IPS-15b (cell line): ENCODE measurements at regions not wholly inside any gene's neighbourhood (a gene's known extent, or its start where the extent isn't known, plus 50 kb on each side); places are given as distances from the start of the nearest gene placed in this dataset.
"Not testable (repeated sequence)": the region's sequence is repeated elsewhere in the genome, so short reads cannot be mapped to it uniquely, and the experiment has no call there.

ENCODE experiments used
- H3K27me3 ChIP-seq: one replicate; pipeline ENCODE4 v1.6.1; 2013; ENCODE audit warnings: low read length; ENCODE audit not compliant: control insufficient read depth, insufficient read depth
- H3K36me3 ChIP-seq: one replicate; pipeline ENCODE4 v1.6.1; 2013; ENCODE audit warnings: low read length; ENCODE audit not compliant: control insufficient read depth, insufficient read depth
- H3K4me1 ChIP-seq: one replicate; pipeline ENCODE4 v1.6.1; 2013; ENCODE audit warnings: mild to moderate bottlenecking, low read length; ENCODE audit not compliant: control insufficient read depth, insufficient read depth
- H3K4me3 ChIP-seq: one replicate; pipeline ENCODE4 v1.5.1; 2013; ENCODE audit warnings: low read depth, low read length
- H3K9ac ChIP-seq: one replicate; pipeline ENCODE4 v1.6.1; 2013; ENCODE audit warnings: low read depth, mild to moderate bottlenecking, low read length
- H3K9me3 ChIP-seq: one replicate; pipeline ENCODE4 v1.6.1; 2013; ENCODE audit warnings: mild to moderate bottlenecking, low read length; ENCODE audit not compliant: control insufficient read depth, insufficient read depth

DNA sequence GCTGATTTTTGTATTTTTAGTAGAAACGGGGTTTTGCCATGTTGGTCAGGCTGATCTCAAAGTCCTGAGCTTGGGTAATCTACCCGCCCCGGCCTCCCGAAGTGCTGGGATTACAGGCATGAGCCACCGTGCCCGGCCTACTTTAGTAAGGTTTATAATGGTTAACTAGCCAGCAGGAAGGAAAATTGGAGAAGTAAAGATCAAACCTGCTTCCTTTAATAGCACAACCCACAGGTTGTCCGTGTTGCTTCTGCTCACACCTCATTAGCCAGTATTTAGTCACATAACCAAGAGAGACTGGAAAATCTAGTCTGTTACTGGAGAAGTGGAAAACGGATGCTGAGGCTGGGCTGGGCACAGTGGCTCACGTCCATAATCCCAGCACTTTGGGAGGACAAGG is 51.9 kb upstream of the TBL1XR1 start:
- Histone ChIP-seq H3K27me3 (no peaks in the 10 kb centered on the region), H3K9me3 (no peaks in the 10 kb centered on the region), H3K4me1 (peaks cover 5% of the 10 kb centered on the region), H3K9ac (no peak overlapping the region), H3K4me3 (no peak overlapping the region), H3K36me3 (no peaks in the 10 kb centered on the region)

DNA sequence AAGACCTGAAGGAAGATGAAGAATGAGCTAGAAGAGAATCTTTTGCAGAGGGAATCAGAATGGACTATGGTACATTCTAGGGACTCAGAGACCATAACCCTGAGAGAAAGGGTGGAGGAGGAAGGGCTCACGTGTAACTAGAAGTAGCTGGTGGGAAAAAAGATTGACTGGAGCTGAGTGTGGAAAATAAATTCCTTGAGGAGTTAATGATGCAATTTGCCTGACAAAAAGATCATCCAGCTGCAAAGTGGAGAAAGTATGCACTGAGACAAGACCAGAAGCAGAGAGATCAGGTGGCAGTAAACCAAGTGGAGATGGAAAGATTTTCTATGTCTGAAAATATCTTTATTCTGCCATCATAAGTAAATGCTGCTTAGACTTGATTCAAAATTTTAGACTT is 52.9 kb upstream of the TBL1XR1 start:
- Histone ChIP-seq H3K27me3 (no peaks in the 10 kb centered on the region), H3K9me3 (no peaks in the 10 kb centered on the region), H3K9ac (no peak overlapping the region), H3K4me1 (peaks cover 5% of the 10 kb centered on the region), H3K36me3 (no peaks in the 10 kb centered on the region), H3K4me3 (no peak overlapping the region)

DNA sequence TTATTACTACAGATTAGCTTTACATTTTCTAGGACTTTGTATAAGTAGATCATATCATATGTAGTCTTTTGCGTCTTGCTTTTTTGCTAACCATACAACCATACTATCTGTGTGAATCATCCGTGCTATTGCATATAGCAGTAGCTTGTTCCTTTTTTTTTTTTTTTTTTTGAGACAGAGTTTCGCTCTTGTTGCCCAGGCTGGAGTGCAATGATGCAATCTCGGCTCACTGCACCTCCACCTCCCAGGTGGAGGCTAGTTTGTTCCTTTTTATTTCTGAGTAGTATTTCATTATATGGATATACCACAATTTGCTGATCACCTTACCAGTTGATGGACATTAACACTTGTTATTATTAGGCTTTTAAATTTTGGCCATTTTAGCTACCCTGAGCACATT is 54.5 kb upstream of the TBL1XR1 start:
- Histone ChIP-seq H3K27me3 (no peaks in the 10 kb centered on the region), H3K9me3 (no peaks in the 10 kb centered on the region), H3K36me3 (no peaks in the 10 kb centered on the region), H3K4me1 (peaks cover 5% of the 10 kb centered on the region), H3K9ac (no peak overlapping the region), H3K4me3 (no peak overlapping the region)

DNA sequence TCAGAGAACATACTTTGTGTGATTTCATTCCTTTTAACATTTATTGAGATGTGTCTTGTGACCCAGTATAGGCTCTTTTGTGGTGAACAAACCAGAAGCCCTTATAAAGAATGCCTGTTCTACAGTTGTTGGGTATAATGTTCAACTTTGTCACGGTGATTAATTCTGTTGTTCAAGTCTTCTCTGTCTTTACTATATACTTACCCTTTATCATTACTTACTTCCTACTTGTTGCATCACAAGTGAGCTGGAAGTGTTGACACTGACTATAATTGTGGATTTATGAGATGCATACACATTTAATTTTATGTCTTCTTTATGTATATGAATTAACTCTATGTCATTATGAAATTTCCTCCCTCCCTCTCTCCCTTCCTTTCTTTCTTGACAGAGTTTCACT is 59.7 kb upstream of the TBL1XR1 start:
- Histone ChIP-seq H3K9ac (no peak overlapping the region), H3K9me3 (no peaks in the 10 kb centered on the region), H3K4me3 (no peak overlapping the region), H3K27me3 (no peaks in the 10 kb centered on the region), H3K36me3 (no peaks in the 10 kb centered on the region), H3K4me1 (no peaks in the 10 kb centered on the region)

DNA sequence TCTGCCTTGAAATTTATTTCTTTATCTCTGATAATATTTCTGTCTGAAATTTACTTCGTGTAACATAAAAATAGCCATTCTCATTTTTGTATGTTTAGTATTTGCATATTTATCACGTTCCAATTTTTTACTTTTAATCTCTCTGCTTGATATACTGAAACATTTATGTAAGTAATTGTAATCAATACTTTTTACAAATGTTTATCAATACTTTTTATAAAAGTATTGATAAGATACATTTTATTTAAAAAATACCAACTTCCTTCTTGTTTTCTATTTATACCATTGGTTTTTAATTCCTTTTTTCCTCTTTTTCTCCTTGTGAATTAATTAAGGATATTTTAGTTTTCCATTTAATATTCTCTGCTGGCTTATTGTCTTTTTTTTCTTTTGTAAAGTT is 60.3 kb upstream of the TBL1XR1 start:
- H3K4me3 ChIP-seq: no peak overlapping the region
- H3K36me3 ChIP-seq: no peaks in the 10 kb centered on the region
- no peaks in the 10 kb centered on the region for H3K9me3 ChIP-seq
- no peak overlapping the region for H3K9ac ChIP-seq
- H3K27me3 ChIP-seq: no peaks in the 10 kb centered on the region
- peaks cover 1% of the 10 kb centered on the region for H3K4me1 ChIP-seq

DNA sequence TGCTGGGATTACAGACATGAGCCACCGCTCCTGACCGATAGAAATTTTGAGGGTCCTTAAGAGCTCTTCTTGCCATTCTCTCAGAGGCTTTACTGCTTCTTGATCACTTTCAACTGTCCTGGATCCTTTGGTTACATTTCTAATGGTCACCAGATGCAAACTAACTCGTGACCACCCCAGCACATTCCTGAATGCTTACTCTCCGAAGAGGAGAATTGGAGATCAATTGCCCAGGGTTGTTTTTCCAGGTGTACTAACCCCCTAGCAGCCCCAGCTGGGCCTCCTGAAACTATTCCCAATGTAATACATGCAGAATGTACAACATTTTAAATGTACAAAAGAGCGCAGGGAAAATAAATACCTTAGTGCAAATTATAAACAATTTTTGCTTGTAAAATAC is 65.1 kb upstream of the TBL1XR1 start:
- Histone ChIP-seq H3K36me3 (no peaks in the 10 kb centered on the region), H3K4me3 (no peak overlapping the region), H3K9ac (no peak overlapping the region), H3K4me1 (peaks cover 2% of the 10 kb centered on the region), H3K27me3 (no peaks in the 10 kb centered on the region), H3K9me3 (no peaks in the 10 kb centered on the region)

DNA sequence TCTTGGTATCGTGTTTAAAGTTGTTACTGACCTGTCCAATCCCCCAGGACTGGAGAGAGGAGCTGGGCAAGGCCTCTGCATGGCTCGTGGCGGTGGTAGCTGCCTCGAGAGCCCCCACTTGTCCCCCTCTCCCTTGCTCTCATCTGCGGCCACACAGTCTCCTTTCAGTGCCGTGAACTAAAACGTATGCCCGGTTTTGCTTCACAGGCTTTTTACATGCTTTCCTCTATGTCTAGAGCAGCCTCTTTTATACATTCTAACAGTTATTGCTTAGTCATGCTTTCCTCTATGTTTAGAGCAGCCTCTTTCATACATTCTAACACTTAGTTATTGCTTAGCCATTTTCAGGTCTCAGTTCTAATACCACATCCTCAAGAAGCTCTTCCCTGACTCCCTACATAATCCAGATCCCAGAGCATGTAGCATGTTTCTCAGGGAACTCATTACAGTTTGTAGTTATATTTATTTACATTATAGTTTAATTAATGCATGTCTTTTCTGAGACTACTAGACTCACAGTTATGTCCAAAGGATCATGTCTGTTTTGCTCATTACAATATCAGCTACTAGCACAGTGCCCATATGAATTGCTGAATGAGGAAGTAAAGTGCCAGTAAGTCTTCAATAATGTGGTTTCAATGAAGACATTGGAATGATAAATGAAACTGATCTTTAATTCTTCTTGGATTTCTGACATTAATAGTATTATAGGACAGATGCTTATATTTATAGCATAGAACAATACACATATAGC is 66.5 kb upstream of the TBL1XR1 start:
- Histone ChIP-seq H3K36me3 (no peaks in the 10 kb centered on the region), H3K9ac (no peak overlapping the region), H3K4me3 (no peak overlapping the region), H3K27me3 (no peaks in the 10 kb centered on the region), H3K4me1 (peaks cover 2% of the 10 kb centered on the region), H3K9me3 (no peaks in the 10 kb centered on the region)

DNA sequence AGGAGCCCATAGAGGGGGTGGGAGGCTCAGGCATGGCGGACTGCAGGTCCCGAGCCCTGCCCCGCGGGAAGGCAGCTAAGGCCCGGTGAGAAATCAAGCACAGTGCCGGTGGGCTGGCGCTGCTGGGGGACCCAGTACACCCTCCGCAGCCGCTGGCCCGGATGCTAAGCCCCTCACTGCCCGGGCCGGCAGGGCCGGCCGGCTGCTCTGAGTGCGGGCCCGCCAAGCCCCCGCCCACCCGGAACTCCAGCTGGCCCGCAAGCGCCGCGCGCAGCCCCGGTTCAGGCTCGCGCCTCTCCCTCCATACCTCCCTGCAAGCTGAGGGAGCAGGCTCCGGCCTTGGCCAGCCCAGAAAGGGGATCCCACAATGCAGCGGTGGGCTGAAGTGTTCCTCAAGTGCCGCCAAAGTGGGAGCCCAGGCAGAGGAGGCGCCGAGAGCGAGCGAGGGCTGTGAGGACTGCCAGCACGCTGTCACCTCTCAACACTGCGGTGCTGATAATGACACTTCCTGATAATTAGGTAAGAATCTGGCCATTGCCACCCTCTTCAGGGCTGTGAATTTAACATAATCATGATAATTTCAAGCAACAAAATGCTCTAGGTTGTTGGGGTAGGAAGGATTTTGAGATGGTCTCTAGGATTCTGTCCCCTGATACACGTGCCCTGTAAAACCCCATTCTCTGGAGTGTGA is 74.7 kb upstream of the TBL1XR1 start:
- H3K4me1 ChIP-seq, H3K4me3 ChIP-seq, H3K27me3 ChIP-seq, H3K36me3 ChIP-seq, H3K9me3 ChIP-seq, H3K9ac ChIP-seq: not testable (repeated sequence)

DNA sequence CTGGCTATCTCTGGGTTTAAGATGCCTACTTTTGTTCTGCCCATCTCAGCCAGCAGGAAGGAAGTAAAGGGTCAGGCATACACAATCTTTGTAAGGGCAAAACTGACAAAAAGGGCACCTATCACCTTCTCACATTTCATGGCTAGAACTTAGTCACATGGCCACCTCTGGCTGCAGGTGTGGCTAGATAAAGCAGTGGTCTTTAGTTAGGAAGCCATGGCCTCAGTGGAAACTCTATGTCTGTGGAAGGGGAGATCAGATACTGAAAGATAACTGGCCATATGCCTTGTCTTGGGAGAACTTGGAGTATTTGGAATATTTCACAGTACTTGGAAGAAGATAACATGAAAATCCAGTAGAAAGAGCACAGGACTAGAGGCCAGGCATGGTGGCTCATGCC is 80.7 kb upstream of the TBL1XR1 start:
- H3K9ac ChIP-seq: no peak overlapping the region
- H3K4me1 ChIP-seq: peaks cover 13% of the 10 kb centered on the region
- no peaks in the 10 kb centered on the region for H3K9me3 ChIP-seq
- no peaks in the 10 kb centered on the region for H3K27me3 ChIP-seq
- H3K36me3 ChIP-seq: no peaks in the 10 kb centered on the region
- no peak overlapping the region for H3K4me3 ChIP-seq

DNA sequence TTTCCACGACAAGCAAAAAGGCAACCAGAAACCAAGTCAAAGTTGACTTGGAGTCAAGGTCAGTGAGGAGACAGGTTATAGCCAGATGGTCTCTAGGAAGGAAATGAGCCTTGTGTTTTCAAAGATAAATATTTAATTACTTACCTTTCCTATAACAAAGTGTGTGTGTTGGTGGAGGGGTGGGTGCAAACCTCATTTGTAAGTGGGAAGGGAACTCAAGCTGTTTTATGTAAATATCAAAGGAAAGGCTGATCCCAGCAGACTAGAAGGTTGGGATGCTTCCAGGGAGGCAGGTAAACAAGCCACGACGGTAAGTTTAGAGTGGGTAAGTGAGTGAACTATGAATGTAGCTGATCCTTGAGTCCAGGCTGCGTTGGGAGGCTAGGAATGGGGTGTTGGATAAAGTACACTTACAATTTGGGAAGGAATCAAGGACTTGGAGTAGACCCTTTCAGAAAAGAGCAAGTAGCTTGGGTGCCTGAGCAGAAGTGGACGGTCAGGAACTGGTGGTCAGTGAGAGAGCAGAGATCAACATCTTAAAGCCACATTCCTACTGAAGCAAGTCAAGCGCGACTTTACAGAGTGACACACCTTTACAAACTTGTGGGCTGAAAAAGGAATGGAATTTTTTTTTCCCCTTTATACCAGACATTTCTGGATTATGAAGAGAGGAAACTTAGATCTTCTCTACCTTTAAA is 82.0 kb upstream of the TBL1XR1 start:
- Histone ChIP-seq H3K4me1 (peaks cover 16% of the 10 kb centered on the region), H3K4me3 (no peak overlapping the region), H3K9ac (no peak overlapping the region)

DNA sequence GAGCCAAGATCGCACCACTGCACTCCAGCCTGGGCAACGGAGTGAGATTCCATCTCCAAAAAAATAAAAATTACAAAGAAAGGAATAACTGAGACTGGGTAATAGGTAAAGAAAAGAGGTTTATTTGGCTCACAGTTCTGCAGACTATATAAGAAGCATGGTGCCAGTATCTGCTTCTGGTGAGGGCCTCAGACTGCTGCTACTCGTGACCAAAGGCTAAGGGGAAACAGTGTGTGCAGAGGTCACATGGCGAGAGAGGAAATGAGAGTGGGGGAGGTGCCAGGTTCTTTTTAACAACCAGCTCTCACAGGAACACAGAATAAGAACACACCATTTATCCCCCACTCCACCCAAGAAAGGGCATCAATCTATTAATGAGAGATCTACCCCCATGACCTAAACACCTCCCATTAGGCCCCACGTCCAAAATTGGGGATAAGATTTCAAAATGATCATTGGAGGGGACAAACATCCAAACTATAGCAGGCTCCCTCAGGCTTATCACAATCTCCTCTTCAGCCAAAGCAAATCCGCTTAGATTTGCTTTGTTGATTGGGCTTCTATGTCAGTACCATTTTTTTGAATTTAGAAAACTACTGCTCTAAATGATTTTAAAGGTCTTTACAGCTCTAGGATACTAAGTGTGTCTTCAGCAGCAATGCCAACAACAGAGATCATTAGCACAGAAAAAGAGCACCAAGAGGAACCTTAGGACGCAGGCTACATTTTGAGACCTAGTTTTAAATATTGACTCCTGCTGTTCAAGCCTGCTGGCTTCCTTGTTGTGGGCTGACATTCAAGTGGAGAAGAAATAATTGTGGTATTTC is 84.2 kb upstream of the TBL1XR1 start:
- Histone ChIP-seq H3K9ac (no peak overlapping the region), H3K36me3 (no peaks in the 10 kb centered on the region), H3K27me3 (no peaks in the 10 kb centered on the region), H3K9me3 (no peaks in the 10 kb centered on the region), H3K4me1 (peaks cover 16% of the 10 kb centered on the region), H3K4me3 (no peak overlapping the region)

More for the DNA sequence above, 82.0 kb upstream of the TBL1XR1 start:
- no peaks in the 10 kb centered on the region for H3K9me3 ChIP-seq
- H3K36me3 ChIP-seq: no peaks in the 10 kb centered on the region
- no peaks in the 10 kb centered on the region for H3K27me3 ChIP-seq
